Astrocyte (in vitro differentiated cells and primary cell): ENCODE measurements at regions not wholly inside any gene's neighbourhood (a gene's known extent, or its start where the extent isn't known, plus 50 kb on each side); places are given as distances from the start of the nearest gene placed in this dataset.

Source experiments
- DNase-seq: peaks from one replicate; pipeline ENCODE4 v3.0.0-alpha.2; 2010; ENCODE audit warnings: low read depth
- FAIRE-seq: peaks from 2 replicates; lab custom pipeline; 2011; peaks lifted over from hg19 to GRCh38; lab: Jason Lieb, UNC
- H2AFZ ChIP-seq: 2 replicates; pipeline ENCODE4 v1.6.0; 2012; ENCODE audit warnings: low read depth, low read length, inconsistent platforms
- H3K27ac ChIP-seq: 2 replicates; pipeline ENCODE4 v1.5.1; 2011; ENCODE audit warnings: low read depth, low read length, inconsistent platforms
- H3K27me3 ChIP-seq: 2 replicates; pipeline ENCODE4 v1.6.0; 2011; ENCODE audit warnings: low read length, inconsistent platforms; ENCODE audit not compliant: insufficient read depth
- H3K36me3 ChIP-seq: 2 replicates; pipeline ENCODE4 v1.5.1; 2011; ENCODE audit warnings: low read length, inconsistent platforms; ENCODE audit not compliant: insufficient read depth
- H3K4me1 ChIP-seq: 2 replicates; pipeline ENCODE4 v1.5.1; 2011; ENCODE audit warnings: low read length, inconsistent platforms; ENCODE audit not compliant: insufficient read depth
- H3K4me2 ChIP-seq: 2 replicates; pipeline ENCODE4 v1.6.0; 2012; ENCODE audit warnings: low read length, inconsistent platforms
- H3K4me3 ChIP-seq: 2 replicates; pipeline ENCODE4 v1.5.1; 2011; ENCODE audit warnings: low read depth, mild to moderate bottlenecking, low read length, inconsistent platforms; ENCODE audit not compliant: insufficient read depth
- H3K79me2 ChIP-seq: 2 replicates; pipeline ENCODE4 v1.6.0; 2012; ENCODE audit warnings: mild to moderate bottlenecking, low read length, inconsistent platforms; ENCODE audit not compliant: insufficient read depth
- H3K9ac ChIP-seq: 2 replicates; pipeline ENCODE4 v1.6.0; 2012; ENCODE audit warnings: mild to moderate bottlenecking, low read length, inconsistent platforms
- H3K9me3 ChIP-seq: 2 replicates; pipeline ENCODE4 v1.5.1; 2012; ENCODE audit warnings: low read depth, mild to moderate bottlenecking, low read length, inconsistent platforms; ENCODE audit not compliant: insufficient read depth
- H4K20me1 ChIP-seq: 2 replicates; pipeline ENCODE4 v1.6.0; 2012; ENCODE audit warnings: low read length, inconsistent platforms; ENCODE audit not compliant: insufficient read depth
- H3K27ac Mint-ChIP-seq: one replicate; pipeline ENCODE4 v1.8.0; 2021; ENCODE audit warnings: mild to moderate bottlenecking, mixed read lengths; ENCODE audit not compliant: unreplicated experiment
- H3K27me3 Mint-ChIP-seq: one replicate; pipeline ENCODE4 v1.8.0; 2021; ENCODE audit warnings: low read depth, mixed read lengths; ENCODE audit not compliant: unreplicated experiment
- H3K36me3 Mint-ChIP-seq: one replicate; pipeline ENCODE4 v1.8.0; 2021; ENCODE audit warnings: low read depth, mixed read lengths; ENCODE audit not compliant: unreplicated experiment
- H3K4me1 Mint-ChIP-seq: one replicate; pipeline ENCODE4 v1.8.0; 2021; ENCODE audit warnings: low read depth, mixed read lengths; ENCODE audit not compliant: unreplicated experiment
- H3K4me3 Mint-ChIP-seq: one replicate; pipeline ENCODE4 v1.8.0; 2021; ENCODE audit warnings: mild to moderate bottlenecking, moderate library complexity, mixed read lengths; ENCODE audit not compliant: unreplicated experiment
- H3K9me3 Mint-ChIP-seq: one replicate; pipeline ENCODE4 v1.8.0; 2021; ENCODE audit warnings: mild to moderate bottlenecking, mixed read lengths; ENCODE audit not compliant: unreplicated experiment
- CTCF ChIP-seq: IDR thresholded peaks from 2 replicates; pipeline ENCODE4 v1.5.1; 2011; ENCODE audit warnings: low read depth, mild to moderate bottlenecking, inconsistent platforms, low read length, moderate library complexity; ENCODE audit not compliant: insufficient read depth
- EZH2 ChIP-seq: IDR thresholded peaks from 2 replicates; pipeline ENCODE4 v1.6.1; 2012; ENCODE audit warnings: mild to moderate bottlenecking, low read length, inconsistent platforms; ENCODE audit not compliant: insufficient read depth

- Mint-ChIP-seq H3K27ac (no peak overlapping the region), H3K4me3 (no peak overlapping the region), H3K4me1 (peaks cover 1% of the 10 kb centered on the region), H3K27me3 (peaks cover 2% of the 10 kb centered on the region), H3K9me3 (no peaks in the 10 kb centered on the region), H3K36me3 (no peaks in the 10 kb centered on the region)
- FAIRE-seq (no peak), DNase-seq (no peak)
- Histone ChIP-seq H4K20me1 (no peaks in the 10 kb centered on the region), H3K27me3 (no peaks in the 10 kb centered on the region), H3K4me2 (no peak overlapping the region), H3K4me1 (no peaks in the 10 kb centered on the region), H3K9me3 (no peaks in the 10 kb centered on the region), H3K4me3 (no peak overlapping the region), H3K79me2 (no peaks in the 10 kb centered on the region), H3K36me3 (no peaks in the 10 kb centered on the region), H3K9ac (no peak overlapping the region), H2AFZ (no peak overlapping the region), H3K27ac (no peak overlapping the region)
- TF ChIP-seq CTCF (no peak), EZH2 (no peak)
These were observed 210.6 kb downstream of the QDPR start for GRCh38 chr4:17301266-17301665.

- Mint-ChIP-seq H3K27ac (peak overlapping the region; percentile 44), H3K9me3 (peaks cover 2% of the 10 kb centered on the region), H3K4me1 (peaks cover 1% of the 10 kb centered on the region), H3K36me3 (no peaks in the 10 kb centered on the region), H3K4me3 (no peak overlapping the region), H3K27me3 (peaks cover 2% of the 10 kb centered on the region)
- no peaks in the 10 kb centered on the region for H3K4me1 ChIP-seq
- DNase-seq (no peak), FAIRE-seq (no peak)
- TF ChIP-seq EZH2 (no peak), CTCF (no peak)
- H3K9me3 ChIP-seq, result no peaks in the 10 kb centered on the region
- no peak overlapping the region for H3K4me3 ChIP-seq
- H3K36me3 ChIP-seq, result no peaks in the 10 kb centered on the region
- no peak overlapping the region for H3K27ac ChIP-seq
- no peak overlapping the region for H3K4me2 ChIP-seq
- no peak overlapping the region for H2AFZ ChIP-seq
- H3K9ac ChIP-seq, result no peak overlapping the region
- H4K20me1 ChIP-seq, result no peaks in the 10 kb centered on the region
- H3K27me3 ChIP-seq, result no peaks in the 10 kb centered on the region
- no peaks in the 10 kb centered on the region for H3K79me2 ChIP-seq
These were observed 214.7 kb downstream of the QDPR start for GRCh38 chr4:17296921-17297890.

- H3K4me3 Mint-ChIP-seq, result no peak overlapping the region
- H3K36me3 ChIP-seq, result no peaks in the 10 kb centered on the region
- no peaks in the 10 kb centered on the region for H3K9me3 ChIP-seq
- no peak overlapping the region for H3K27ac ChIP-seq
- no peak for DNase-seq
- no peak overlapping the region for H3K9ac ChIP-seq
- FAIRE-seq, result no peak
- no peaks in the 10 kb centered on the region for H3K36me3 Mint-ChIP-seq
- H3K4me3 ChIP-seq, result no peak overlapping the region
- no peak overlapping the region for H3K27ac Mint-ChIP-seq
- H3K79me2 ChIP-seq, result no peaks in the 10 kb centered on the region
- H2AFZ ChIP-seq, result no peak overlapping the region
- no peak overlapping the region for H3K4me2 ChIP-seq
- no peaks in the 10 kb centered on the region for H3K4me1 ChIP-seq
- no peak for TF ChIP-seq CTCF
- TF ChIP-seq EZH2, result no peak
- H3K27me3 Mint-ChIP-seq, result peaks cover 2% of the 10 kb centered on the region
- no peaks in the 10 kb centered on the region for H3K27me3 ChIP-seq
- peaks cover 2% of the 10 kb centered on the region for H3K9me3 Mint-ChIP-seq
- peaks cover 1% of the 10 kb centered on the region for H3K4me1 Mint-ChIP-seq
- H4K20me1 ChIP-seq, result no peaks in the 10 kb centered on the region
These were observed 218.0 kb downstream of the QDPR start for GRCh38 chr4:17293901-17294300.
